Kasumi-1 (cell line): ENCODE measurements at regions not wholly inside any gene's neighbourhood (a gene's known extent, or its start where the extent isn't known, plus 50 kb on each side); places are given as distances from the start of the nearest gene placed in this dataset.
"Not testable (repeated sequence)": the region's sequence is repeated elsewhere in the genome, so short reads cannot be mapped to it uniquely, and the experiment has no call there.

Source experiments
- DNase-seq, 2 experiments: peaks; one replicate each; lab custom pipeline; 2025; lab: John Stamatoyannopoulos, UW

- DNase-seq: no peak
Measured at GRCh38 chr1:178643349-178643748, 81.7 kb upstream of the RALGPS2 start.

DNA sequence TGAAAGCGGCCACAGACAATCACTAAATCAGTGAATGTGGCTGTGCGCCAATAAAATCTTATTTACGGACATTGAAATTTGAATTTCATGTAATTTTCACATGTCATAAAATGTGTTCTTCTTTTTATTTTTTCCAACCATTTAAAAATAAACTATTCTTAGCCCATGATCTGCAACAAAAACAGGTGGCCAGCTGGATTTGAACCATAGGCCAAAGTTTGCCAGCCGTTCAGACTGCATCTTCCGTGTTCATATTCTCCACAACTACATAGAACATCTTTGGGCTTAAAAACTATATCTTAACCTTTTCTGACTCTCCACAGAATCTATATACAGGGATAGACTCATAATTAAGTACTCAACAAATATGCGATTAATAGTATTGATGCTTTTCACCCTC is 81.2 kb upstream of the RALGPS2 start:
- DNase-seq: no peak

DNA sequence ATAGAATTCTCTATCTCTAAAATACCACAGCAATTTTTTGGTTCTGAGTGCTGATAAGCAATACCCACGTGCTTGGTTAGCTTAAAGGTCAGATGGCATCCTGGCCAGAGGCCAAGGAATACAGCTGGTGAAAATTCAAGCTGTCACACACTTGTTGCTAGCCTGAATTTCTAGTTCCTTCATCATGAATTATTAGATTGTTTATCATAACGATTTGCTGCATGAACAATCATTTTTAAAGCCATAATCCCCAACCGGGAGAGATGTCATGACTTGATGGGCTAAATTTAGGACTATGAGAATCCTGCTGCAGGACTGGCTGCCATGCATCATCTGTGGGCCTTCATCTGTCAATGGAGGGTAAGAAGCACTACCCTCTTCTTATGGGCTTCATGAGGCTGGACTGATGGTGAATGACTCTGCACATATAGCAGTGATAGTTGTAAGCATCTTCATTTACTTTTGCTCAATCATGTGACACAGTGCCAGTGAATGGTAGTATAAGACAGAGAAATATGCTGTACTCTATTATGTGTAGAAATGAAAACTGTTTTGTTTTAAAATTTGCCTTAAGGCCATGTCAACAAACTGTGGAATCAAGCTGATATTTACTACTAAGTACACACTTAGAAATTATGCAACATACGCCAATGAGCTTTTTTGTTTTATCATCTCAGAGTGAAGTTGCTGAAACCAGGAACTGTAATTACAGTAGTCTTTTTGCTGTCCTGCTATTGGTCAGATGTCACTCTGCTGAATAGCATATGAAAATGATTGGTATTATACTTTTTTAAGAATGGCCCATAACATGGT is 80.5 kb upstream of the RALGPS2 start:
- DNase-seq: no peak

GRCh38 chr1:178645157-178645807 is 79.8 kb upstream of the RALGPS2 start:
- no peak for DNase-seq

DNA sequence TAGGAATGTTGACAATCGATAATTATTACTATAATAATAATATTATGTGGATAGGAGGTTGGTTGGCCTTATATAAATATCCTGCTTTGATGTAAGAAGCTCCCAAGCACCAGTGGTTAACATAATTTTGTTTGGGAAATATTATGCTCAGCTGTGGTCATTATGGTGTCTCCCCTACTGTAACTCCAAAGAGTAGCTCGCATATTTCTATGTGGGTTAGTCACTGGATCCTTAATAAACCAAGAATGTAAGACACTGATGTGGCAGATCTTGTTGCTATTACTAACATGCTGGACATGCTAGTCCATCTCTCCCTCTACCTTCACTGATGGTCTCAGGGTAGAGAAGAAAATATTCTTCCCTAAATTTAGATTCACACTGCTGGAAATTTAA is 79.2 kb upstream of the RALGPS2 start:
- no peak for DNase-seq

DNA sequence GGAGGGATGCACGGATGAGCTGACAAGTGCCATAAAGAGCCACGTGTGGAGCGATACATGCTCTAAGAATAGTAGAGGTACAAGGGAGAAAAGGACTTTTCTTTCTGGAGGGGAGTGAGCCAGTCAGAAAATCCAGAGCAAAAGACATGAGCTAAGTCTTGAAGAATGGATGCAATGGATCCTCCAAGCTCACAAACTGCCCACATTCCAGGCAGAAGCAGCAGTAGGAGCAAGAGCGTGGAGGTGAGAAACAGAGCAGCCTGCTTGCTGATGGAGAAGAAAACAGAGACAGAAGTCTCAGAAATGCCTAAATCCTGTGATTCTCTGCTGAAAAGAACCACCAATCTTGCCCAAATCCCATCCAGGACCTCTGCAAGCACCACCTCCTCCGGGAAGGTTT is 78.2 kb upstream of the RALGPS2 start:
- DNase-seq: no peak

DNA sequence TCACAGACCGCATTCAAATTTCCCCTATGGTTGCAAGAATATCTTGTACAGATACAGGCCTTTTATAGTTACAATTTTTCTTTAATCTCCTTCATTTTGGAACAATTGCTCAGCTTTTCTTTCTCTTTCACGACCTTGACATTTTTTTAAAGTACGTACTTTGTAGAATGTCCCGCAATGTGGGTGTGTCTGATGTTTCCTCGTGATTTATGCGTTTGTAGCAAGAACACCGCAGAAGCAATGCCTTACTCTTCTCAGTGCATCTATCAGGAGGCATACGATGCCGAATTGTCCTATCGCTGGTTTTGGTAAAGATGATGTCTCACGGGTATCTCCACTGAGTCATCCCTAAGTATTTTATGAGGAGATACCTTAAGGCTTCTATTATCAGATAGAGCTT is 76.9 kb upstream of the RALGPS2 start:
- DNase-seq: no peak

- DNase-seq: no peak
Measured at GRCh38 chr1:178649582-178650350, 75.3 kb upstream of the RALGPS2 start.

DNA sequence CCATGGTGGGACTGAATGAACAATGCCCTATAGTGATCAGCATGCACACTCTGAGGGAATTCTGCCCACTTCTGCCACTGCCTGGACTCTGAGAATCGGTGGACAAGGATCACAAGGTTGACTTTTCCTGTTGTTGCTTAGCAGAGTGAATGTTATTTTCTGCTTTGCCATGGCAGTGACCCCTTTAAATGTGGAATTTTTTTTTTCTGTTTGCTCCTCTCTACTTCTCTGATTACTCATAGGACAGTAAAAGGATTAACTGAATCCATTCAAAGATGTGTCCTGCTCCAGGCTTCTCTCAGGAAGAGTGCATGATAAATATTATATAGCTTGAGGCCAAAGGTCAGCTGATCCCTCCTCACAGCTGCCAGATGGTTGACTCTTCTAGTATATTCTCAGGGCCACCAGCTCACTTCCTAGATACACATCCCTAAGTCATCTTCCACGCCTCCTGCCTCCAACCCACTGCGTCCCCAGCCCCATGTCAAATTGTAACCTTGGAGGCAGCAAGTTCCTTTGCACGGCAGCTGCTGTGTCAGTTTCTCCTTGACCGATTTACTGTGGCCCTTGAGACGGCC is 74.0 kb upstream of the RALGPS2 start:
- no peak for DNase-seq

DNA sequence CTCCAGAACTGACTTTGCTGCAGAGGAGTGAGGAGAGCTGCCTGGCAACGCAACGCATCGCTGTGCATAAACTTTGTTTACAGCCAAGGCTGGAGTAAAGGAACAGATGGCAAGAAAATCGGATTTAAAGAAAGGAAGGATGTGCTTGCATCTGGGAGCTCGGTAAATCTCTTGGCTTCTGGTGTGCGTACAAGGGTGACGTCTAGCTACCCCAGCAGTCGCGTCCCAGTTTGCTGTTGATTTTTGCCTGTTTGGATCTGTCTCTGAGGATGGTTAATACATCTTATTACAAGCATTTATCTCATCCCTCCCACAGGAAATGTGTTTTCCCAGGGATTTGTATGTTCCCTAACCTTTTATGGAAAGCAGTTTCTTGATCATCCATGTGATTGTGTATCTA is 73.3 kb upstream of the RALGPS2 start:
- DNase-seq: no peak

- no peak for DNase-seq
Measured at GRCh38 chr1:178652506-178653490, 72.2 kb upstream of the RALGPS2 start.

- DNase-seq: no peak
Measured at GRCh38 chr1:178659789-178660208, 65.2 kb upstream of the RALGPS2 start.

- no peak for DNase-seq
Measured at GRCh38 chr1:178660461-178660860, 64.6 kb upstream of the RALGPS2 start.

GRCh38 chr1:178664278-178664677 is 60.8 kb upstream of the RALGPS2 start:
- peak; percentile 32 to 43 for DNase-seq

DNA sequence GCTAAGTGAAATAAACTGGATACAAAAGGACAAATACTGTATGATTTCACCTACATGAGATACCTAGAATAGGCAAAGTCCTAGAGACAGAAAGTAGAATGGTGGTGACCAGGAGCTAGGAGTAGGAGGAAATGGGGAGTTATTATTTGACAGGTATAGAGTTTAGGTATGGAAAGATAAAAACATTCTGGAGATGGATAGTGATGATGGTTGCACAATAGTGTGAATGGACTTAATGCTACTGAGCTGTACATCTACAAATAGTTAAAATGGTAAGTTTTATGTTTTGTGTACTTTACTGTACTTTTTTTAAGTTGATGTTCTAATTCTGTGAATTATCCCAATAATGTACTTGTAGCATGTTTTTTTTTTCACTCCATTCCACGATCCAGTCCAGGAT is 59.5 kb upstream of the RALGPS2 start:
- no peak for DNase-seq

GRCh38 chr1:178666891-178667290 is 58.2 kb upstream of the RALGPS2 start:
- not testable (repeated sequence) for DNase-seq

- DNase-seq: no peak
Measured at GRCh38 chr1:178672434-178672833, 52.6 kb upstream of the RALGPS2 start.

GRCh38 chr1:178674559-178674958 is 50.5 kb upstream of the RALGPS2 start:
- DNase-seq: not testable (repeated sequence)
